Loucy (cell line): ENCODE measurements at regions not wholly inside any gene's neighbourhood (a gene's known extent, or its start where the extent isn't known, plus 50 kb on each side); places are given as distances from the start of the nearest gene placed in this dataset.

Experiments
- H2AFZ ChIP-seq: fragments of 200-600 bp; sonication (generic); 2 replicates; pipeline ENCODE4 v1.6.0; 2016; ENCODE audit warnings: antibody characterized with exemption, mild to moderate bottlenecking, low read length, moderate library complexity
- H3F3A ChIP-seq: fragments of 200-600 bp; 2 replicates; pipeline ENCODE4 v1.6.0; 2016; ENCODE audit warnings: antibody characterized with exemption, low read depth, mild to moderate bottlenecking
- H3K27me3 ChIP-seq: fragments of 200-600 bp; sonication (generic); 2 replicates; pipeline ENCODE4 v1.6.1; 2014; ENCODE audit warnings: low read length, mild to moderate bottlenecking; ENCODE audit not compliant: insufficient read depth, poor library complexity, severe bottlenecking
- H3K36me3 ChIP-seq: fragments of 200-600 bp; sonication (generic); 2 replicates; pipeline ENCODE4 v1.6.1; 2016; ENCODE audit warnings: low read length; ENCODE audit not compliant: insufficient read depth
- H3K4me1 ChIP-seq: fragments of 200-600 bp; sonication (generic); 2 replicates; pipeline ENCODE4 v1.5.1; 2014; ENCODE audit warnings: low read length, mild to moderate bottlenecking; ENCODE audit not compliant: insufficient read depth, poor library complexity, severe bottlenecking
- H3K4me2 ChIP-seq: fragments of 200-600 bp; sonication (generic); 2 replicates; pipeline ENCODE4 v1.6.0; 2014; ENCODE audit warnings: antibody characterized with exemption, low read length, low read depth, mild to moderate bottlenecking; ENCODE audit not compliant: poor library complexity, severe bottlenecking
- H3K4me3 ChIP-seq: fragments of 200-600 bp; sonication (generic); 2 replicates; pipeline ENCODE4 v1.5.1; 2014; ENCODE audit warnings: low read length, mild to moderate bottlenecking, mixed read lengths; ENCODE audit not compliant: poor library complexity, severe bottlenecking
- H3K79me2 ChIP-seq: fragments of 200-600 bp; sonication (generic); 2 replicates; pipeline ENCODE4 v1.6.1; 2014; ENCODE audit warnings: low read length; ENCODE audit not compliant: insufficient read depth
- H3K9ac ChIP-seq: fragments of 200-600 bp; sonication (generic); 2 replicates; pipeline ENCODE4 v1.6.0; 2014; ENCODE audit warnings: mild to moderate bottlenecking, low read depth, low read length, moderate library complexity; ENCODE audit not compliant: poor library complexity, severe bottlenecking
- H3K9me2 ChIP-seq: fragments of 200-600 bp; sonication (generic); replicated peaks from 2 replicates; pipeline ENCODE4 v1.6.1; 2016; ENCODE audit warnings: low read depth, low read length, mixed read lengths
- H3K9me3 ChIP-seq: fragments of 200-600 bp; sonication (generic); 2 replicates; pipeline ENCODE4 v1.6.1; 2014; ENCODE audit warnings: mild to moderate bottlenecking, antibody characterized with exemption, low read length, low read depth; ENCODE audit not compliant: insufficient read depth
- H4K20me1 ChIP-seq: fragments of 200-600 bp; sonication (generic); 2 replicates; pipeline ENCODE4 v1.6.0; 2014; ENCODE audit warnings: antibody characterized with exemption, low read length, mild to moderate bottlenecking; ENCODE audit not compliant: insufficient read depth, poor library complexity, severe bottlenecking
- CTCF ChIP-seq: fragments of 200-600 bp; sonication (generic); conservative IDR thresholded peaks from 2 replicates; pipeline ENCODE4 v1.5.1; 2014; ENCODE audit warnings: mild to moderate bottlenecking, antibody characterized with exemption, low read length
- EZH2phosphoT487 ChIP-seq: fragments of 200-600 bp; IDR thresholded peaks from 2 replicates; pipeline ENCODE4 v1.6.1; 2018; ENCODE audit warnings: antibody characterized with exemption, mild to moderate bottlenecking, moderate library complexity, borderline replicate concordance

GRCh38 chr2:12201369-12201768, 454.9 kb downstream of the LPIN1 start:
- Histone ChIP-seq H2AFZ (no peak overlapping the region), H3K9ac (no peak overlapping the region), H3K27me3 (no peaks in the 10 kb centered on the region), H3K4me2 (no peak overlapping the region), H3K9me3 (peaks cover 7% of the 10 kb centered on the region; the same call in 1 of the 2 replicates), H3K9me2 (no peaks in the 10 kb centered on the region), H3F3A (no peaks in the 10 kb centered on the region), H3K4me3 (no peak overlapping the region), H4K20me1 (no peaks in the 10 kb centered on the region), H3K36me3 (no peaks in the 10 kb centered on the region), H3K4me1 (no peaks in the 10 kb centered on the region), H3K79me2 (no peaks in the 10 kb centered on the region)
- TF ChIP-seq CTCF (no peak), EZH2phosphoT487 (no peak)

- H2AFZ ChIP-seq, result no peak overlapping the region
- no peaks in the 10 kb centered on the region for H3K4me1 ChIP-seq
- H3K79me2 ChIP-seq, result no peaks in the 10 kb centered on the region
- no peak overlapping the region for H3K9ac ChIP-seq
- no peaks in the 10 kb centered on the region for H4K20me1 ChIP-seq
- no peak overlapping the region for H3K4me2 ChIP-seq
- H3K27me3 ChIP-seq, result no peaks in the 10 kb centered on the region
- H3K36me3 ChIP-seq, result no peaks in the 10 kb centered on the region
- TF ChIP-seq EZH2phosphoT487 (no peak), CTCF (no peak)
- H3K9me3 ChIP-seq, result peaks cover 2% of the 10 kb centered on the region; the same call in 1 of the 2 replicates
- no peak overlapping the region for H3K4me3 ChIP-seq
- no peaks in the 10 kb centered on the region for H3K9me2 ChIP-seq
- H3F3A ChIP-seq, result no peaks in the 10 kb centered on the region
Observed at GRCh38 chr2:12202313-12203075, 456.1 kb downstream of the LPIN1 start.

- H2AFZ ChIP-seq, result no peak overlapping the region
- no peak overlapping the region for H3K9ac ChIP-seq
- no peaks in the 10 kb centered on the region for H3F3A ChIP-seq
- no peaks in the 10 kb centered on the region for H3K27me3 ChIP-seq
- no peaks in the 10 kb centered on the region for H3K36me3 ChIP-seq
- no peaks in the 10 kb centered on the region for H3K79me2 ChIP-seq
- no peaks in the 10 kb centered on the region for H4K20me1 ChIP-seq
- no peaks in the 10 kb centered on the region for H3K4me1 ChIP-seq
- H3K9me3 ChIP-seq, result no peaks in the 10 kb centered on the region
- no peak overlapping the region for H3K4me3 ChIP-seq
- no peak overlapping the region for H3K4me2 ChIP-seq
- TF ChIP-seq EZH2phosphoT487, result no peak
- TF ChIP-seq CTCF, result no peak
- no peaks in the 10 kb centered on the region for H3K9me2 ChIP-seq
Observed at GRCh38 chr2:12203528-12203927, 457.1 kb downstream of the LPIN1 start.
